ENCODE measurements at regions not wholly inside any gene's neighbourhood (a gene's known extent, or its start where the extent isn't known, plus 50 kb on each side); places are given as distances from the start of the nearest gene placed in this dataset.
"Not testable (repeated sequence)": the region's sequence is repeated elsewhere in the genome, so short reads cannot be mapped to it uniquely, and the experiment has no call there.

DNA sequence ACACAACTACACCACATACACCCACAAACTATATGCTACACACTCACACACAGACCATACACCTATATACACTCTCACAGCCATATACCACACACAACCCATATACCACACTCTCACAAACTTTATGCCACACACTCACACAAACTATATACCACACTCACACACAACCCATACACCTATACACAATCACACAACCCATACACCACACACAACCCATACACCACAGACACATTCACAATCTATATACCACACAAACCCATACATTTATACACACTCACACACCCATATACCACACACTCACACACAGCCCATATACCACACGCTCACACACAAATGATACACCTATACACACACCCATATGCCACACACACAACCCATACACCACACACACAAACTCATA, 163.3 kb downstream of the TMEM121 start:
- TF ChIP-seq, protein P1, sequence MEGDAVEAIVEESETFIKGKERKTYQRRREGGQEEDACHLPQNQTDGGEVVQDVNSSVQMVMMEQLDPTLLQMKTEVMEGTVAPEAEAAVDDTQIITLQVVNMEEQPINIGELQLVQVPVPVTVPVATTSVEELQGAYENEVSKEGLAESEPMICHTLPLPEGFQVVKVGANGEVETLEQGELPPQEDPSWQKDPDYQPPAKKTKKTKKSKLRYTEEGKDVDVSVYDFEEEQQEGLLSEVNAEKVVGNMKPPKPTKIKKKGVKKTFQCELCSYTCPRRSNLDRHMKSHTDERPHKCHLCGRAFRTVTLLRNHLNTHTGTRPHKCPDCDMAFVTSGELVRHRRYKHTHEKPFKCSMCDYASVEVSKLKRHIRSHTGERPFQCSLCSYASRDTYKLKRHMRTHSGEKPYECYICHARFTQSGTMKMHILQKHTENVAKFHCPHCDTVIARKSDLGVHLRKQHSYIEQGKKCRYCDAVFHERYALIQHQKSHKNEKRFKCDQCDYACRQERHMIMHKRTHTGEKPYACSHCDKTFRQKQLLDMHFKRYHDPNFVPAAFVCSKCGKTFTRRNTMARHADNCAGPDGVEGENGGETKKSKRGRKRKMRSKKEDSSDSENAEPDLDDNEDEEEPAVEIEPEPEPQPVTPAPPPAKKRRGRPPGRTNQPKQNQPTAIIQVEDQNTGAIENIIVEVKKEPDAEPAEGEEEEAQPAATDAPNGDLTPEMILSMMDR (IDR thresholded peaks at IDR 0.05; ENCODE audit: low read depth, low read length): no peak
- no peak overlapping the region for H3K4me3 ChIP-seq (ENCODE audit: low read depth, low read length)

DNA sequence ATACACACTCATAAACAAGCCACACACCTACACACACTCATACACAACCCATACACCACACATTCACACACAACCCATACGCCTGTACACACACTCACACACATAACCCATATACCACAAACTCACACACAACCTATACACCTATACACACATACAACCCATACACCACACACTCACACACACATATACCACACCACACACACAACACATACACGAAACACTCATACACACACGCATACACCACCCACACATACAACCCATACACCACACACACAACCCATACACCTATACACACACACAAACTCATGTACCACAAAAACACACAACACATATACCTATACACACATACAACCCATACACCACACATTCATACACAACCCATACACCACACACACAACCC, 164.3 kb downstream of the TMEM121 start:
- TF ChIP-seq, protein P1 (IDR thresholded peaks at IDR 0.05; ENCODE audit: low read depth, low read length): no peak

DNA sequence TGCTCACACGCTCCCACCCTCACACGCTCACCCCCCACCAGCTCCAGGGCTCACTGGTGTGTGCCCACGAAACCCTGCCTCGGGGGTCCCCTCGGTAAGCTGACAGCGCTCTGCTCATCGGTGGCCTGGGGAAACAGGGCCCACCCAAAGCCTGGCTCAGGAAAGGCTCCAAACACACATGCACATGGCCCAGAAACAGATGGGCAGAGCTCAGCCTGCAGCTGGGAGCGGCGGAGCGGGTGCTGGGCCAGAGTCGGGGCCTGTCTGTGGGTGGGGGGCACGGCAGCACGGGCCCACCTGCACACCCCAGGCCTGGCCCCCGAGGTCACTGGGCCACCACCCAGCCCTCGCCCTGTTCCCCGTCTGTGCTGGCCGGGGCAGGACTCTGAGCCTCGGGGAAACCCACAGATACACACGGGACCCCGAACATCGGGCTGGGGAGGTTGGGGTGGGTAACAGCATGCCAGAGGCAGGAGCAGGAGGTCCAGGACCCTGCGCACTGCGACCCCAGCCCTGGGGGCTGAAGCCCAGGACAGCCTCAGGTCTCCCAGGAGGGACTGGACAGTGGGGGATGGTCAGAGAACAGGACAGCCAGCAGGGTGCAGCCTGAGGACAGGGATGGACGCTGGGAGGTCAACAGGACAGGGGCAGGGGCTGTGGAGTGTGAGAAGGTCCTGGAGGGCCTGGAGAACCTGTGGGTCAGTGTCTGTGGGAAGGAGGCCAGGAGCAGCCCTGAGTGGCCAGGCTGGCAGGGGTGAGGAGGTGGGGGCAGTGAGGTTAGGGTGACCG, 165.1 kb downstream of the TMEM121 start:
- H3K4me3 ChIP-seq (ENCODE audit: low read depth, low read length): not testable (repeated sequence)

More for the DNA sequence above, 164.3 kb downstream of the TMEM121 start:
- H3K4me3 ChIP-seq (ENCODE audit: low read depth, low read length): no peak overlapping the region

DNA sequence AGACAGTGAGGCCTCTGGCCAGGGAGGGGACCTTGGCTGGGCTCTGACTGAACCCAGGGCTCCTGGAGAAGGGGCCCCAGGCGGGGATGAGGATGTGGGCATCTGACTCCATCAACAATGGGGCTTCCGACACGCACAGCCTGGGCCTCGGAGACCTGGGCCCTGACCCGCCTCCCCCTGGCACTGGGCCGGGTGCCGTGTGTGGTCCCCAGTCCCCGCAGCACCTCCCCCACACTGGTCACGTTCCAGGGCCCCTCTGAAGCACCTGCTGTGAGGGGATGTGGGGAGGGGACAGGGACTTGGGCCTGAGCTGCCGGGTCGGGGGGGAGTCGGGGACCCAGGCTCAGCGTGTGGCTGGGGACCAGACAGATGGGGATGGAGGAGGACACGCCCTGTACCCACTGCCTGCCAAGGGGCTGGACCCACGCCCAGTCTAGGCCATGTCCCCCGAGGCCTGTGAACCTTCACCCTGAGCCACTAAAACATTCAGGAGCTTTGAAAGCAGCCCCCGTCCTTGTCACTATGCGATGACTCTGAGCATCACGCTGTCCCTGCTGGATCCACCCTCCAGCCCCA, 165.8 kb downstream of the TMEM121 start:
- H3K4me3 ChIP-seq (ENCODE audit: low read depth, low read length): not testable (repeated sequence)

DNA sequence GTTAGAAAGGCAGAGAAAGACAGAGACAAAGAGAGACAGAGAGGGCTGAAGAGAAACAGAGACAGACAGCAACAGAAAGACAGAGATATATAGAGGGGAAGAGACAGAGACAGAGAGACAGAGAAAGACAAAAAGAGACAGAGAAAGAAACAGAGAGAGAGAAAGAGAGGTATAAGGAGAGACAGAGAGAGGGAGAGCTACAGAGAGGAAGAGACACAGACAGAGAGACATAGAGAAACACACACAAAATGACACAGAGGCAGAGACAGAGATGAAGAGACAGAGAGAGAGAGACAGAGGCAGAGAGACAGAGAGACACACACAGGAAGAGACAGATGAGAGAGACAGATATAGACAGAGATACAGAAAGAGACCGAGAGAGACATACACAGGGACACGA, 168.6 kb downstream of the TMEM121 start:
- TF ChIP-seq, protein P1 (IDR thresholded peaks at IDR 0.05; ENCODE audit: low read depth, low read length): no peak
- H3K4me3 ChIP-seq (ENCODE audit: low read depth, low read length): no peak overlapping the region

DNA sequence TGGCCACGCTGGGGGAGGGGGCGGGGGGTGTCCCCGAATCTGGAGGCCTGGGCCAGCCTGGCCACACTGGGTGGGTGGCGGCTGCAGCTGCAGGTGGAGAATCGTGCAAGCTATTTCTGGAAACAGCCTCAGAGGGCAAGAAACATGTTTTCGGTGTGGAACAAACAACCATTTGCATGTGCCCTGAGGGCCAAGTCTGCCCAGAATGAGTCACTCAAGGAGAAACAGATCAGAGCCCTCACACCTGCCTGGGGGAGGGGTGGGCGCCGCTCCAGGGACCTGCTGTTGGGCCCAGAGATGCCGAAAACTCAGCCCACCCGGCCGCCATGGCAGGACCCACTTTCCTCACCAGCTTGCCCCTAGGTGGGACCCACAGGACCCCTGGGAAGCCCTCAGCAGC, 170.0 kb downstream of the TMEM121 start:
- H3K4me3 ChIP-seq (ENCODE audit: low read depth, low read length): not testable (repeated sequence)

DNA sequence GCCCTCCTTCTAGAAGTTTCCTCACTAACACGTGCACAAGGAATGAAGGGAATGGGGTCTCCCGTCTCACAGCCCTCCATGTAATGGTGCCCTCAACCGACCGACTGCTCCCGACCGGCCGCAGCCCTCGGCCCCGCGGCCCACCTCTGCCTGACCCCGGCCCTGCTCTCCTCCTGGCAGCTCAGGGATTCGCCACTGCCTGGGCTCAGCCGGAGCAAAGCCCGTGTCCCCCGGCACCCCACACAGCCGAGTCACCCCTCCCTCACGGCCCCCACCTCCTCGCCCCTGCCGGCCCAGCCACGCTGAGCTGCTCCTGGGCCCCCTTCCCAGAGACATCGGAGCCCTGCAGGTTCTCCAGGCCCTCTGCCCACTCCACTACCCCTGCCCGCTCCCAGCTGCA, 171.0 kb downstream of the TMEM121 start:
- H3K4me3 ChIP-seq (ENCODE audit: low read depth, low read length): not testable (repeated sequence)

DNA sequence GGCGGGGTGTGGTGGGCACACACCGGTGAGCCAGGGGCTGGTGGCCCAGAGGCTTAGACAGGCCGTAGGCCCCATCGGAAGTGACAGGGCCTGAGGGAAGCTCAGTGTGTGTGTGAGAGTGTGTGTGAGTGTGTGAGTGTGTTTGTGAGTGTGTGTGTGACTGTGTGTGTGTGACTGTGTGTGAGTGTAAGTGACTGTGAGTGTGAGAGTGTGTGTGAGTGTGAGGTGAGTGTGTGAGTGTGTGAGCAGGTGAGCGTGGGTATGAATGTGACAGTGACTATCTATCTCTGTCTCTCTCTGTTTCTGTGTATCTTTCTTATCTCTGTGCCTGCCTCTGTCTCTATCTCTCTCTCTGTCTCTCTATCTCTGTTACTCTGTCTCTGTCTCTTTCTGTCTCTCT, 171.6 kb downstream of the TMEM121 start:
- not testable (repeated sequence) for H3K4me3 ChIP-seq (ENCODE audit: low read depth, low read length)

DNA sequence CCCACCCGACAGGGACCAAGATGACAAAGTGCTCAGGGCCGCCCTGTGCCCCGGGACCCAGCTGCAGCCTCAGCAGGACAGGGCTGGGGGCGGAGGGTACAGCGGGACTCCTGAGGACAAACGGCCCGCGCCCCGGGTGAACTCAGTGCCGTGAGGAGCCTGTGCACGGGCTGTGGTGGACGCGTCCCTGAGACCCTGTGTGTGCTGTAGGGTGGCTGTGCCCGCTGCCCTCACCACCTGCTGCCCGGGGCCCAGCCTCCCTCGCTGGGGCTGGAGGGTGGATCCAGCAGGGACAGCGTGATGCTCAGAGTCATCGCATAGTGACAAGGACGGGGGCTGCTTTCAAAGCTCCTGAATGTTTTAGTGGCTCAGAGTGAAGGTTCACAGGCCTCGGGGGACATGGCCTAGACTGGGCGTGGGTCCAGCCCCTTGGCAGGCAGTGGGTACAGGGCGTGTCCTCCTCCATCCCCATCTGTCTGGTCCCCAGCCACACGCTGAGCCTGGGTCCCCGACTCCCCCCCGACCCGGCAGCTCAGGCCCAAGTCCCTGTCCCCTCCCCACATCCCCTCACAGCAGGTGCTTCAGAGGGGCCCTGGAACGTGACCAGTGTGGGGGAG, 172.7 kb downstream of the TMEM121 start:
- not testable (repeated sequence) for H3K4me3 ChIP-seq (ENCODE audit: low read depth, low read length)

DNA sequence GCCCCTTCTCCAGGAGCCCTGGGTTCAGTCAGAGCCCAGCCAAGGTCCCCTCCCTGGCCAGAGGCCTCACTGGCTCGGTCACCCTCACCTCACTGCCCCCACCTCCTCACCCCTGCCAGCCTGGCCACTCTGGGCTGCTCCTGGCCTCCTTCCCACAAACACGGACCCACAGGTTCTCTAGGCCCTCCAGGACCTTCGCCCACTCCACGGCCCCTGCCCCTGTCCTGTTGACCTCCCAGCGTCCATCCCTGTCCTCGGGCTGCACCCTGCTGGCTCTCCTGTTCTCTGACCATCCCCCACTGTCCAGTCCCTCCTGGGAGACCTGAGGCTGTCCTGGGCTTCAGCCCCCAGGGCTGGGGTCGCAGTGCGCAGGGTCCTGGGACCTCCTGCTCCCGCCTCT, 173.3 kb downstream of the TMEM121 start:
- H3K4me3 ChIP-seq (ENCODE audit: low read depth, low read length): not testable (repeated sequence)

DNA sequence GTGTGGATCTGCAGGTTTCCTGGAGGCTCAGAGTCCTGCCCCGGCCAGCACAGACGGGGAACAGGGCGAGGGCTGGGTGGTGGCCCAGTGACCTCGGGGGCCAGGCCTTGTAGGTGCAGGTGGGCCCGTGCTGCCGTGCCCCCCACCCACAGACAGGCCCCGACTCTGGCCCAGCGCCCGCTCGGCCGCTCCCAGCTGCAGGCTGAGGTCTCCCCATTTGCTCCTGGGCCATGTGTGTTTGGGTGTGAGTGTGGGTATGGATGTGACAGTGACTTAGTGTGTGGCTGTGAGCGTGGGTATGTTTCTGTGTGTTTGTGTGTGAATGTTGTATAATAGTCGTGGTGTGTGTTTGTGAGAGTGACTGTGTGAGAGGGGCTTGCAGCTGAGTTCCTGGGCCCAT, 173.8 kb downstream of the TMEM121 start:
- not testable (repeated sequence) for H3K4me3 ChIP-seq (ENCODE audit: low read depth, low read length)
